OCI-LY1 (cell line): ENCODE measurements at regions not wholly inside any gene's neighbourhood (a gene's known extent, or its start where the extent isn't known, plus 50 kb on each side); places are given as distances from the start of the nearest gene placed in this dataset.

Experiments
- EZH2 ChIP-seq: fragments of 200-600 bp; sonication (generic), shearing (Covaris generic); IDR thresholded peaks from 2 replicates; pipeline ENCODE4 v1.8.0; 2017; ENCODE audit warnings: borderline replicate concordance, mixed run types, mild to moderate bottlenecking, antibody characterized with exemption, low read length, moderate library complexity, mixed read lengths
- TF ChIP-seq, protein P1 (sequence below): fragments of 200-600 bp; sonication (generic), shearing (Covaris generic); IDR thresholded peaks from 2 replicates; pipeline ENCODE4 v1.5.1; 2017; ENCODE audit warnings: mild to moderate bottlenecking, antibody characterized with exemption, low read length, moderate library complexity, mixed read lengths

DNA sequence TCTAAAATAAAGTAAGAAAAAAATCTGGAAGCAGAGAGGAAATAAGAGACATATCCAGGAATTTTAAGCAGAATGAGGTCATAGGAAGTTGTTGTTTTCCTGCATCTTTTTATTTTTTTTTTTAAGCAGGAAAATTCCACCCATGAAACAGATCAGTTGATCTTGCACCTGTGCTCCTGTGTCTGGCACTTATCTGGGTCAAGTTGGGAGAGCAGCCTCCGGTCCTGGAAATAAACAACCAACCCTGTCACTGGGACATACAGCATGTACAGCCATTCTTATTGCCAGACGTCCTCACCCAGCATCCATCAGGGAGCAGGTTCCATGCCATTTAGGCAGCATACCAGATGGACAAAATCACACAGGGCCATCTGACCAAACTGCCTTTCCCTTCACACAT, 266.0 kb upstream of the BTG1 start:
- TF ChIP-seq, protein P1, sequence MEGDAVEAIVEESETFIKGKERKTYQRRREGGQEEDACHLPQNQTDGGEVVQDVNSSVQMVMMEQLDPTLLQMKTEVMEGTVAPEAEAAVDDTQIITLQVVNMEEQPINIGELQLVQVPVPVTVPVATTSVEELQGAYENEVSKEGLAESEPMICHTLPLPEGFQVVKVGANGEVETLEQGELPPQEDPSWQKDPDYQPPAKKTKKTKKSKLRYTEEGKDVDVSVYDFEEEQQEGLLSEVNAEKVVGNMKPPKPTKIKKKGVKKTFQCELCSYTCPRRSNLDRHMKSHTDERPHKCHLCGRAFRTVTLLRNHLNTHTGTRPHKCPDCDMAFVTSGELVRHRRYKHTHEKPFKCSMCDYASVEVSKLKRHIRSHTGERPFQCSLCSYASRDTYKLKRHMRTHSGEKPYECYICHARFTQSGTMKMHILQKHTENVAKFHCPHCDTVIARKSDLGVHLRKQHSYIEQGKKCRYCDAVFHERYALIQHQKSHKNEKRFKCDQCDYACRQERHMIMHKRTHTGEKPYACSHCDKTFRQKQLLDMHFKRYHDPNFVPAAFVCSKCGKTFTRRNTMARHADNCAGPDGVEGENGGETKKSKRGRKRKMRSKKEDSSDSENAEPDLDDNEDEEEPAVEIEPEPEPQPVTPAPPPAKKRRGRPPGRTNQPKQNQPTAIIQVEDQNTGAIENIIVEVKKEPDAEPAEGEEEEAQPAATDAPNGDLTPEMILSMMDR, result no peak
- no peak for TF ChIP-seq EZH2
